Breast epithelium (tissue), 4 donors: ENCODE measurements at regions not wholly inside any gene's neighbourhood (a gene's known extent, or its start where the extent isn't known, plus 50 kb on each side); places are given as distances from the start of the nearest gene placed in this dataset.

ENCODE experiments used
- DNase-seq, 2 donors: peaks; one replicate each; pipeline ENCODE4 v3.0.0-alpha.2; 2019; ENCODE audit warnings: low spot score in 2 of 2
- H3K27ac ChIP-seq, 2 donors: fragments of 200-600 bp; sonication (generic) in 1 of 2; one replicate each; pipeline ENCODE4 v1.5.1; 2016 to 2019; ENCODE audit warnings: mild to moderate bottlenecking in 1 of 2
- H3K27me3 ChIP-seq, 2 donors: fragments of 200-600 bp; sonication (generic) in 1 of 2; one replicate each; pipeline versions ENCODE4 v1.5.1 to v1.6.0; 2017 to 2019; ENCODE audit warnings: control low read depth in 1 of 2, mild to moderate bottlenecking in 1 of 2
- H3K36me3 ChIP-seq: fragments of 200-600 bp; one replicate; pipeline ENCODE4 v1.5.1; 2019
- H3K4me1 ChIP-seq, 2 donors: fragments of 200-600 bp; sonication (generic); one replicate each; pipeline ENCODE4 v1.5.1; 2016 to 2019; ENCODE audit warnings: control low read depth in 1 of 2
- H3K4me3 ChIP-seq, 3 donors: fragments of 200-600 bp; sonication (generic); 1 replicate in 2 of 3; 2 replicates in 1 of 3; pipeline ENCODE4 v1.5.1; 2016 to 2019; ENCODE audit warnings: mild to moderate bottlenecking in 3 of 3, moderate library complexity in 2 of 3
- H3K9me3 ChIP-seq, 2 donors: fragments of 200-600 bp; sonication (generic) in 1 of 2; one replicate each; pipeline ENCODE4 v1.5.1; 2016 to 2019; ENCODE audit warnings: control low read depth in 1 of 2
- CTCF ChIP-seq, 3 donors: fragments of 450-650 bp; IDR thresholded peaks; one replicate each; pipeline ENCODE4 v1.5.1; 2016 to 2017; ENCODE audit warnings: antibody characterized with exemption in 3 of 3, mild to moderate bottlenecking in 3 of 3, moderate library complexity in 3 of 3
- POLR2A ChIP-seq: fragments of 450-650 bp; IDR thresholded peaks from one replicate; pipeline ENCODE4 v1.6.1; 2016; ENCODE audit warnings: antibody characterized with exemption, mild to moderate bottlenecking, moderate library complexity
- POLR2AphosphoS5 ChIP-seq, 3 donors: sonication (generic); formaldehyde crosslinking; IDR thresholded peaks; one replicate each; pipeline ENCODE4 v1.6.1; 2017; ENCODE audit warnings: antibody characterized with exemption in 3 of 3
- intact Hi-C: fragments of 100-400 bp; cut with DNase I; formaldehyde crosslinking; loops from one replicate; pipeline ENCODE4 v1.15.1; 2023; ENCODE audit warnings: low total_unique reads

GRCh38 chr14:29045237-29045636 is 278.6 kb downstream of the FOXG1 start:
- DNase-seq = no peak
- no peak overlapping the region for H3K4me3 ChIP-seq
- H3K4me1 ChIP-seq = no peaks in the 10 kb centered on the region
- no peak overlapping the region for H3K27ac ChIP-seq
- no peaks in the 10 kb centered on the region for H3K27me3 ChIP-seq
- H3K9me3 ChIP-seq = peaks cover 0 to 7% of the 10 kb centered on the region in 2 donors
- intact Hi-C loops = loop anchor here (5.0 kb wide), 1 partner anchor 83 kb away; no protein-coding TSS in a partner anchor
- H3K36me3 ChIP-seq = no peaks in the 10 kb centered on the region
- no peak for TF ChIP-seq CTCF (IDR thresholded peaks at IDR 0.05)
- no peak for TF ChIP-seq POLR2A
- TF ChIP-seq POLR2AphosphoS5 (IDR thresholded peaks at IDR 0.05) = no peak

DNA sequence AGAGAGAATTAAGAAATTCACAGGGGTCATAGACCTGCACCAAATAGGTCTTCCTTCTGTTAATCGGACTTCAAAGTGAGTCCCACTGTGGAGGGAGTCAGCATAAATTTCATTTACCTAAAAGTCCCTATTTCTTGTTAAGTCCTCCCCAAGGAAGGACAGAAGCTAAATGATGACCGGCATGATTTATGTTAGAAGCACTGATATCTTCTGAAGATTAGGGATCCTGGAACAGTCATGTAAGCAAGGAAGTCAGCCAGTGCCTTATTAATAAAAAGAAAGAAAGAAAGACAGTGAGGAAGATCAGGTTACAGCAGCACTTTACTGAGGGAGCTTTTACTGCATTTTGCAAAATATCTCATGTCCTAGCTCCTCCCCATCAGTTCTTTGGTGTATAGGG is 287.5 kb downstream of the FOXG1 start:
- intact Hi-C loops = no loop called here
- Histone ChIP-seq H3K4me1 (no peaks in the 10 kb centered on the region), H3K27me3 (no peaks in the 10 kb centered on the region), H3K27ac (no peak overlapping the region), H3K9me3 (peaks cover 0 to 11% of the 10 kb centered on the region in 2 donors), H3K4me3 (no peak overlapping the region), H3K36me3 (no peaks in the 10 kb centered on the region)
- TF ChIP-seq POLR2A (no peak), POLR2AphosphoS5 (IDR thresholded peaks at IDR 0.05) (no peak), CTCF (IDR thresholded peaks at IDR 0.05) (no peak)
- no peak for DNase-seq

DNA sequence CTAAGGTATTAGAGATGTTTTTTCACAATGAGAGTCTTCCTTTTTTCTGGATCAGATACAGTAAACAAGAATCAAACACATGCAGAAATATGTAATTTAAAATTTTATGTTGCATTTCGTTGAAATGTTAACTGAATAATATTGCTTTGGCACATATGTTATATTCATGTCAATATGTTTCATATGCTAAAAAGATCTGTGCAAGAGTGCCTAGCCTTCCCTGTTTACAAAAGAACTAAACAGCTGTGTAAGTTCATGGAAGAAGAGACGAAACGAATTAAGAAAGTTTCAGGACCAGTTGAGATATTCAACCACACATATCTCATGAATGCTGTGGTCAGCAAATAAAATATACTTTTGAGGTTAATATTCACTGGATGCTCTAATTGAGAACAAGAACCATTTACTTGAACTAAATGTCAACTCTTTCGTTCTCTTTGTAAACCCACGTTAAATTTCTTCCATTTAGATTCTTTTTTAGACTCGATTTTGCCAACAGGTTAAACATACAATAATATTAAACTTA is 289.5 kb downstream of the FOXG1 start:
- intact Hi-C loops = no loop called here
- Histone ChIP-seq H3K9me3 (no peaks in the 10 kb centered on the region), H3K27ac (no peak overlapping the region), H3K4me3 (no peak overlapping the region), H3K36me3 (no peaks in the 10 kb centered on the region), H3K4me1 (no peaks in the 10 kb centered on the region), H3K27me3 (no peaks in the 10 kb centered on the region)
- no peak for DNase-seq
- TF ChIP-seq POLR2AphosphoS5 (IDR thresholded peaks at IDR 0.05) (no peak), CTCF (IDR thresholded peaks at IDR 0.05) (no peak)

DNA sequence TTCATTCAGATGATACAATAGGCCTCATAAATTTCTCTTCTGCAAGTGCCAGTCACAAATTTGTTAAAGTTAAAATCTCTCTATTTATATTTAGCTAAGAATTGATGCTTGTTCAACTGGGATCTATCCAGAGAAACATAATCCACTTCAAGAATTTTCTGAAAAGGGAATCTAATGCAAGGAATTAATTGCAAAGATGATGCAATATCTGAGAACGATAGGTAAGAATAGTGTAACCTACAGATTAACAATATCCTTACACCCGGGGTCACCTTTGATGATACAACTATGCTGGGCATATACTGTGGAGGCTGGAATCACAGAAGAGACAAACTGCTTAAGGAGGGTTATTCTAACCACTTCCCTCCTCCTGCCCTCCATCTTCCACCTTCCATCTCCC is 295.1 kb downstream of the FOXG1 start:
- H3K27me3 ChIP-seq = no peaks in the 10 kb centered on the region
- no peak for DNase-seq
- no peak overlapping the region for H3K4me3 ChIP-seq
- H3K36me3 ChIP-seq = no peaks in the 10 kb centered on the region
- no peaks in the 10 kb centered on the region for H3K4me1 ChIP-seq
- no peak overlapping the region for H3K27ac ChIP-seq
- TF ChIP-seq CTCF (IDR thresholded peaks at IDR 0.05) (no peak), POLR2A (no peak), POLR2AphosphoS5 (IDR thresholded peaks at IDR 0.05) (no peak)
- intact Hi-C loops = no loop called here
- peaks cover 0 to 5% of the 10 kb centered on the region in 2 donors for H3K9me3 ChIP-seq

DNA sequence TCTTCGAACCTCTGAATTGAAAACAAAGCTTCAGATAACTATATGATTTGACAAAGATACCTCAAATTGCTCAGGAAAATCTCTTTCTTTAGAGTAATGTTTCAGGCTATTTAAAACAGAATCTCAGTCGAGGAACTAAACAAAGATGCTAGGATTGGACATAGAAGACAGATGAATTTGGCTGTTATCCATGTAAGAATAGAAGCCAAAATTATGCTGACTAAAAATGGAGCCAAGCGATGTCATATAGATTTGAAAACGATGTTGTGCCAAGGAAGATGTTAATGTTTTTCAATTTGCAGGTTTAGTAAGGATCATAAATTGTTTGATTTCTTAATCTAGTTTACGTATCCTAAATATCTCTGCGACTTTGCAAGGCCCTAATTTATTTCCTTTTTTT is 295.9 kb downstream of the FOXG1 start:
- Histone ChIP-seq H3K36me3 (no peaks in the 10 kb centered on the region), H3K27me3 (no peaks in the 10 kb centered on the region), H3K27ac (no peak overlapping the region), H3K4me3 (no peak overlapping the region), H3K9me3 (peaks cover 0 to 5% of the 10 kb centered on the region in 2 donors), H3K4me1 (no peaks in the 10 kb centered on the region)
- TF ChIP-seq POLR2A = no peak
- TF ChIP-seq POLR2AphosphoS5 (IDR thresholded peaks at IDR 0.05) = no peak
- no peak for TF ChIP-seq CTCF (IDR thresholded peaks at IDR 0.05)
- DNase-seq = no peak
- intact Hi-C loops = no loop called here
